ENCODE measurements at regions not wholly inside any gene's neighbourhood (a gene's known extent, or its start where the extent isn't known, plus 50 kb on each side); places are given as distances from the start of the nearest gene placed in this dataset.

DNA sequence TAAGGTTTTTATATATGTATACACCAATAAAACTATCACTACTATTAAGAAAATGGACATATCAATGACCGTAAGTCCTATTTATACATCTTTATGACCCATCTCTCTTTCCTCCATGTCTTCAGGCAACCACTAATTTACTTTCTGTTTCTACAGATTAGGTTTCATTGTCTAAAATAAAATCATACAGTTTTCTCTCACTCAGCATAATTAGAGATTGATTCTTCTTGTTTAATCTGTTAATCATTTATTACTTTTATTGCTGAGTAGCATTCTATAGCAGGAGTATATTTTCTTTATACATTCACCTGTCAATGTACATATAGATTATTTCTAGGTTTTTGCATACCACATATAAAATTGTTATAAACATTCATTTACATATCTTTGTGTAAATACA, 388.0 kb downstream of the RFPL4B start:
- no peak for DNase-seq (ENCODE audit: low read depth)
- TF ChIP-seq, protein P1, sequence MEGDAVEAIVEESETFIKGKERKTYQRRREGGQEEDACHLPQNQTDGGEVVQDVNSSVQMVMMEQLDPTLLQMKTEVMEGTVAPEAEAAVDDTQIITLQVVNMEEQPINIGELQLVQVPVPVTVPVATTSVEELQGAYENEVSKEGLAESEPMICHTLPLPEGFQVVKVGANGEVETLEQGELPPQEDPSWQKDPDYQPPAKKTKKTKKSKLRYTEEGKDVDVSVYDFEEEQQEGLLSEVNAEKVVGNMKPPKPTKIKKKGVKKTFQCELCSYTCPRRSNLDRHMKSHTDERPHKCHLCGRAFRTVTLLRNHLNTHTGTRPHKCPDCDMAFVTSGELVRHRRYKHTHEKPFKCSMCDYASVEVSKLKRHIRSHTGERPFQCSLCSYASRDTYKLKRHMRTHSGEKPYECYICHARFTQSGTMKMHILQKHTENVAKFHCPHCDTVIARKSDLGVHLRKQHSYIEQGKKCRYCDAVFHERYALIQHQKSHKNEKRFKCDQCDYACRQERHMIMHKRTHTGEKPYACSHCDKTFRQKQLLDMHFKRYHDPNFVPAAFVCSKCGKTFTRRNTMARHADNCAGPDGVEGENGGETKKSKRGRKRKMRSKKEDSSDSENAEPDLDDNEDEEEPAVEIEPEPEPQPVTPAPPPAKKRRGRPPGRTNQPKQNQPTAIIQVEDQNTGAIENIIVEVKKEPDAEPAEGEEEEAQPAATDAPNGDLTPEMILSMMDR (IDR thresholded peaks at IDR 0.05; ENCODE audit: control insufficient read depth, extremely low read depth, insufficient read depth), result no peak
- H3K4me3 ChIP-seq (ENCODE audit: low read depth, low read length), result no peak overlapping the region

DNA sequence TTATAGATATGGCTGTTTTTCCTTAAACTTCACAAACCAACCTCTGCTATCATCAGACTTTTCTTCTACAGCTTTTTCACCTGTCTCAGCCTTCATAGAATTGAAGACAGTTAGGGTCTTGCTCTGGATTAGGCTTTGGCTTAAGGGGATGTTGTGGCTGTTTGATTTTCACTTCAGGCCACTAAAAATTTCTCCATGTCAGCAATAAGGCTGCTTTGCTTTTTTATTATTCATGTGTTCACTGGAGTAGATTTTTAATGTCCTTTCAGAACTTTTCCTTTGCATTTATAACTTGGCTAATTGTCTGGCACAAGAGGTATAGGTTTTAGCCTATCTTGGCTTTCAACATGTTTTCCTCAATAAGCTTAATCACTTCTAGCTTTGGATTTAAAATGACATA, 392.6 kb downstream of the RFPL4B start:
- DNase-seq (ENCODE audit: low read depth), result no peak
- H3K4me3 ChIP-seq (ENCODE audit: low read depth, low read length), result no peak overlapping the region
- TF ChIP-seq, protein P1 (IDR thresholded peaks at IDR 0.05; ENCODE audit: control insufficient read depth, extremely low read depth, insufficient read depth), result no peak

DNA sequence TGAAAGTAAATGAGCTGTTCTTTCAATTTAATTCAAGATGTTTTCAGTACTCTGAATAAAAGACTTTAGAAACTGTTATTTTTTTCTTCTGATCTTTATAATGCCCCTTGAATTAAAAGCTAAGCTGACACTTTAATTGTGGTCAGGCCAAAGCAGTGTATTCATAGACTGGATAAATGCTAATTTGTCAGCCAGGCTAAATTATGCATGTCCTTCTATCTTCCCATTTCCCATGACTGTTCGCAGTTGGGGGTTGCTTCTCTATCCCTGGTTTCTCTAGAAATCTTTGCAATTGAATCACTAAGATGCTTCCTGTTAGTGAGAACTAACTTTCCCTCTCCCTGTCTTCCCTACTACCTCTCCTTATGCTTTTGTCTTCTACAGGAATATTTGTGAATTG, 396.2 kb downstream of the RFPL4B start:
- TF ChIP-seq, protein P1 (IDR thresholded peaks at IDR 0.05; ENCODE audit: control insufficient read depth, extremely low read depth, insufficient read depth), result no peak
- no peak overlapping the region for H3K4me3 ChIP-seq (ENCODE audit: low read depth, low read length)
- DNase-seq (ENCODE audit: low read depth), result no peak

DNA sequence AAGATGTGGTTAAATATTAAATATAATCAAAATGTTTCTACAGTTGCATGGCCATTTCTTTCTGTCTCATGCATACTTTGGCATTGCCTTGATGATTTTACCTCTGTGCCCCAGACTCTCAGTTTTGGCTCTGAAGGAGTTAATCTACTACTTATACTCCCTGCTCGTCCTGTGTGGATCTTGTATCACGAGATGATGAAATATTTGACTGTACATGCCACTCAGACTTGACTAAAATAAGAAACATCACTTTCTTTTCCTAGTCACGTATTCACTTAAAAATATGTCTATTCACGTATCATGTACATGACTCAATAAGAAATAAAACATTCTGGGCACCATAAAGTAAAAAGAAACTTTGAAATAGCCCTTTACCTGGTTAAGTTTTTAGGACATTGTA, 397.7 kb downstream of the RFPL4B start:
- TF ChIP-seq, protein P1 (IDR thresholded peaks at IDR 0.05; ENCODE audit: control insufficient read depth, extremely low read depth, insufficient read depth), result no peak
- no peak overlapping the region for H3K4me3 ChIP-seq (ENCODE audit: low read depth, low read length)
- DNase-seq (ENCODE audit: low read depth), result no peak

DNA sequence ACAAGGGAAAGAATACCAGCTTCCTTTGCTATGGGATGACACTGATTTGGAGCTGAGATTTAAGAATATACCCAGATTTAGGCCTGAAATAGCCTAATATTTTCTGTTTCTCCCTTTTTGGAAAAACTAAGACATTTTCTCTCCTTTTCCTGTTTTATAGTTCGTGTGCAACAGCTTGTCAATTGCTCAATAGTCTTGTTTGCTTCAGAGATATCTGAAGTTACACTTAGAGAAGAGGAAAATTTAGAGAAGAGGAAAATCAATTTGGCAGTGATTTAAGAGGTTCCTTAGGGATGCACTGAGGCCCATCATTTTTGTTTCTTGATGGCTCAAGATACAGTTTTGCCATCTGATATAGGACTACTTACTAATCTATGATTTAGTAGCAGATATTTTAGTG, 398.6 kb downstream of the RFPL4B start:
- DNase-seq (ENCODE audit: low read depth), result no peak
- TF ChIP-seq, protein P1 (IDR thresholded peaks at IDR 0.05; ENCODE audit: control insufficient read depth, extremely low read depth, insufficient read depth), result no peak
- H3K4me3 ChIP-seq (ENCODE audit: low read depth, low read length), result no peak overlapping the region

DNA sequence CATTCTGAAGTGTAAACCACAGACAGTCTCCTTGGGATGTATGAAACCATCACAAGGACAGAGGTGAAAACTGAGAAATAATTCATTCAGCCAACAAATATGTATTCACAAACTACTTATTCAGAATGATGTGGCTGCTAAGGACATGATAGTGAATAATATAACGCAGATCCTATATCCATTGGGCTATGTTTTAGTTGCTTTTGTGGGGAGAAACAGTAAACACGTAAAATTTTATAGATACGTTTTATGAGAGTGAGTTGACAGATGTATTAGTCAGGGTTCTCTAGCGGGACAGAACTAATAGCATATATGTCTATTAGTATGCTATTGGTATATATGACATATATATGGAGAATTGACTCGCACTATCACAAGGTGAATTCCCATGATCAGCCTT, 402.5 kb downstream of the RFPL4B start:
- TF ChIP-seq, protein P1 (IDR thresholded peaks at IDR 0.05; ENCODE audit: control insufficient read depth, extremely low read depth, insufficient read depth), result no peak

DNA sequence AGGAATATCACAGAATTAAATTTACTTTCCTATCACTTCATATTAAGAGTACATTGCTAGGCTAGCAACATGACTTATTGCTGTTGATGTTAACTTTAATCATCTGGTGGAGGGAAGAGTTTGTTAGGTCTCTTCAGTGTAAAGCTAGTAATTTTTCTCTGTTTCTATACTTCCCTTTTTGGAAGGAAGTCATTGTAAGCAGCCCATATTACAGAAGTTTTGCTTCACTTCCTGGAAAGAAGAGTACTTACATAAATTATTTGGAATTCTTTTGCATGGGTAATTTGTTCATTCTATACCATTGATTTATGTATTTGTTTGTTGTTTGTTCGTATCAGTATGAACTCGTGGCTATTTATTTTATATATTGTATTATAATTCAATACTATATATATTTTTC, 405.2 kb downstream of the RFPL4B start:
- DNase-seq (ENCODE audit: low read depth), result peak; percentile 0
- no peak overlapping the region for H3K4me3 ChIP-seq (ENCODE audit: low read depth, low read length)
- TF ChIP-seq, protein P1 (IDR thresholded peaks at IDR 0.05; ENCODE audit: control insufficient read depth, extremely low read depth, insufficient read depth), result no peak

More for the DNA sequence above, 402.5 kb downstream of the RFPL4B start:
- peak; percentile 1 for DNase-seq (ENCODE audit: low read depth)
- no peak overlapping the region for H3K4me3 ChIP-seq (ENCODE audit: low read depth, low read length)
